HG03354 (cell line): ENCODE measurements at regions not wholly inside any gene's neighbourhood (a gene's known extent, or its start where the extent isn't known, plus 50 kb on each side); places are given as distances from the start of the nearest gene placed in this dataset.

Experiments used
- ATAC-seq: cut with Tn5 transposase; IDR thresholded peaks from one replicate; pipeline ENCODE4 v1.9.1; 2021; ENCODE audit warnings: mild to moderate bottlenecking; ENCODE audit not compliant: unreplicated experiment, poor library complexity, severe bottlenecking

GRCh38 chr12:13849456-13849855, 131.9 kb downstream of the GRIN2B start:
- no peak for ATAC-seq

DNA sequence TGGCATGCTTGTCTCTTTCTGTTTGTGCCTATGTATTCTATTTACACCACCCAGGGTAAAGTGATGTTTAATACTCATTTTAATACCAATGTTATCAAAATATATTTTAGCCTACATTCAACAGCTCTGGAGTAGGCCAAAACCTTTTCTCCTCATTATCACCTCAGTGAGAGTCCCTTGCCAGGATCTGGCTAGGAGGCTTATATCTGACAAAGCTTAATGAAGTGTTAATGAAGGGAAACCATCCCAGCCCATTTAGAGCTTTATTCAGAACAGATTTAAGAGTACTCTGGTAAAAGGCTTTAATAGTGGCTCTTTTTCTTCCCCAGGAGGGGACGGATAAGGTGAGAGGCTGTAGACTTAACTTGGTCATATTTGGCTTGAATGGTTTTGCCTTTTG, 137.6 kb downstream of the GRIN2B start:
- ATAC-seq: no peak

- no peak for ATAC-seq
These were observed 140.0 kb downstream of the GRIN2B start for GRCh38 chr12:13841358-13841757.

GRCh38 chr12:13839365-13840336, 141.8 kb downstream of the GRIN2B start:
- ATAC-seq: no peak

GRCh38 chr12:13836099-13836498, 145.3 kb downstream of the GRIN2B start:
- ATAC-seq: no peak

- no peak for ATAC-seq
These were observed 145.8 kb downstream of the GRIN2B start for GRCh38 chr12:13835652-13836051.

- ATAC-seq: no peak
These were observed 147.2 kb downstream of the GRIN2B start for GRCh38 chr12:13834241-13834640.

DNA sequence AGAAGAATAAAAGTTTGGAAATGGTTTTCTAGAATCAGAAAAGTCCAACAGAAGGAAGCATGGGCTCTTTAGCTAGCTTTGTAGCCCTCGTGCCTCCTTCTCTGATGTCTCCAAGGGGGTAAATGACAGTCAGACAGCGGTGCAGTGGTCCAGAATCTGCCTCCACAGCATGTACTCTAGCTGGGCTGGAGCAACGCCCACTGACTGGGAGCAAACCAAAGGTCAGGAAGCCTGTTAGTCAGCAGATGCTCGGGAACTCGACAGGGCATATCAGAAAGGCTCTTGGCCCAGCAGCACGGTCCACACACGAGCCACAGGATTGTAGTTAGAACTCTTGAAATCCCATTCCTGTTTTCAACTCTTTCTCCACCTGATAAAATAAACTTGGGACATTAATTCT, 164.3 kb downstream of the GRIN2B start:
- no peak for ATAC-seq

- no peak for ATAC-seq
These were observed 165.0 kb downstream of the GRIN2B start for GRCh38 chr12:13816394-13816793.

GRCh38 chr12:13812168-13812567, 169.2 kb downstream of the GRIN2B start:
- ATAC-seq: no peak

GRCh38 chr12:13811061-13811460, 170.3 kb downstream of the GRIN2B start:
- no peak for ATAC-seq

DNA sequence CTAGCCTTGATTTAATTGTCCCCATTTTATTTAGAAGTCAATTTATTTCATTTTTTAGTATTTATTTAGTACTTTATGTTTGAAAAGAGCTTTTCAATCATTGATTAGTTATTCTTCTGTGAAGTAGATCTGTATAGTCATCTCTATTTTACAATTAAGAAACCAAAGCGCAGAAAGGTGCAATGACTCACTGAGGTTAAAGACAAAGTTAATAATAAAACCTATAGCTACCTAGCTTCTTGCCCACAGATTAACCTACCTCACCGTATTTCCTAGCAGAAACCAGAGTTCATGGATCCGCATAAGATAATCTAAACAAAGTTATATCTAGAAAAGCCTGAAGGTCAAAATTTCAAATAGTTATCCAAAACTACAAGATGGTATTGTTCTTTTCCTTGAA, 176.4 kb downstream of the GRIN2B start:
- ATAC-seq: peak; percentile 92

DNA sequence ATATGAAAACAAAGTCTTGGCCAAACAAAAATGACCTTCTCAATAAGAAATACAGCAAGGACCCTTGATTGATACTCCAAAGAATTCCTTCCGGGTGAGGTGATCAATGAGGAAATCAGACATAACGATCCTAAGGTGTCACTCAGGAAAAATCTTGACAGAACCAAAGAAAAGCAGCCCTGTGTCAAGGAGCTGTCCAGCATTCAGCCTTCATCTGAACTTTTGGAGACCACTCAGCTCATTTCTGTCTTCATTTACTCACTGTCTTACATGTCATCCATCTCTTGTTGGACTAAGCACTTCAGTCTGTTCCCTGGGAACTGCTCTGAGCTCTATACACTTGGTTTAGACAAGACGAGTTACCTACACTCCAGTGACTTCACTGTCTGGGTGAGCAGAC, 179.9 kb downstream of the GRIN2B start:
- ATAC-seq: no peak

DNA sequence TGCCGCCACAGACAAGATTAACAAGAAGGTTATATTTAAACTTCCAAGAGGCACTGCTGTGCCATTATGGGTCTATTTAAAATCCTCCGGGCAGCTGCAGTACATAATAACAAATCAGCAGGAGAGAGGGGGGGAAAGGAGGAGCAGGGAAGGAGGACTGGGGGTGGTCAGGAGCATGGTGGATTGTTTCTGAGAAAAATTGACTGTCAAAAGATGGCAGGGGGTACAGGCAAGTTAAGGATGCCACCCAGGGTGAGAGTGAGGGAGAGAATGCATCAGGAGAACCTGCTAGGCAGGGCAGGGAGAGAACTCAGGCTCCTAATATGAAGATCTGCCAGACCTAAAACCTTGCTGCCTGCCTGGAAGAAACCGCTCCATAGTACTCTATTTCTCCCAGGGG, 181.8 kb downstream of the GRIN2B start:
- no peak for ATAC-seq

- no peak for ATAC-seq
These were observed 183.2 kb downstream of the GRIN2B start for GRCh38 chr12:13798162-13798561.

- ATAC-seq: no peak
These were observed 186.7 kb downstream of the GRIN2B start for GRCh38 chr12:13794706-13795105.

DNA sequence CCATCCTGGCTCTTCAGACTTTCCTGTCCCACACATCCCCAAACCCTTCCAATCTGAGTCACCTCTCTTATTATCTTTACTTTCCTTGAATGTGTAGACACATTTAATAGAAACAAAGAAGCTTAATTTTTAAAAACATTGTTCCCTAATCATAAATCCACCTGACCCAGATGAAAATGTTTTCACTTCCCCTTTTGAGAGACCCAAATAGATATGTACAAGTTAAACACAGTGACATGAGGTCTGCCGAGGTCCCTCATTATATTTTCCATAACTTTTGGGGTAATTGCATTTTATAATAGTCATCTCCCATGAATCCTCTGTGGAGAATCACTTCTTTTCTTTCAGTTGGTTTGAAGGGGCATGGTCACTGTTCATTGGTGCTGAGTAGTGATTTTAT, 191.1 kb downstream of the GRIN2B start:
- no peak for ATAC-seq

- no peak for ATAC-seq
These were observed 192.8 kb downstream of the GRIN2B start for GRCh38 chr12:13788626-13789025.

DNA sequence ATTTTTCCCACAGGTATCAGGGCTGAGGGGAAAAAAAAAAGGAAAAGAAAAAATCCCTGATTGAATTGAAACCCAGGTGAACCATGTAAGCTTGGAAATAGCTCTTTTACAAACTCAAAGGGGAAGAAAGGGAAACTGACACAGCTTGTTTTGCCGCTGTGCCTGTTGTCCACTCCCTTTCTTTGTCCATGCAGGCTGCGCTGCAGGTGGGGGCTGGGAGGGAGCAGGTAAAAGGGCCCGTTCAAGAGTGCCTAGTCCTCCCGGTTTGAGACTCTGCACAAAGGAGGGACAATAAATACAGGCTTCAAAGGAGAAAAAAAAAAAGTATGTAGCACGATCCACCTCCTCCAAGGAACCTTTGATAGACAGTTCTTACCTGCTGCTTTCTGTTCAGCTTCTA, 194.8 kb downstream of the GRIN2B start:
- ATAC-seq: no peak

DNA sequence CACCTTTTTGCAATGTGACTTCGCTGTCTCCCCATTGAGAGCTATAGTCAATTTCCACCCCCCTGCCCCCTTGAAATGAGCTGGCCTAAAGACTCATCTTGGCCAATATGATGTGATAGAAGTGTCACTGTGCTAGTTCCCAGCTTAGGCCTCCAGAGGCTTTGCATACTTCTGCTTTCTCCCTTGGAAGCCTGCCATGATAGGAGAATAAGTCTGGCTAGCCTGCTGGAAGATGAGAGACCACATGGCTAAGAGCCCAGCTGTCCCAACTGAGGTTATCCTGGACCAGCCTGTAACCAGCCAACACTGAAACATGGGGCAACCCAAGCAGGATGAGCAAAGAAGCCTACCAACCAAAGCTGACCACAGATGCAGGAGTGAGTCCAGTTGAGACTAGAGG, 196.9 kb downstream of the GRIN2B start:
- no peak for ATAC-seq

GRCh38 chr12:13780453-13780852, 200.9 kb downstream of the GRIN2B start:
- no peak for ATAC-seq

GRCh38 chr12:13777374-13777773, 204.0 kb downstream of the GRIN2B start:
- no peak for ATAC-seq
